Neuronal stem cell (in vitro differentiated cells): ENCODE measurements at regions not wholly inside any gene's neighbourhood (a gene's known extent, or its start where the extent isn't known, plus 50 kb on each side); places are given as distances from the start of the nearest gene placed in this dataset.
"Not testable (repeated sequence)": the region's sequence is repeated elsewhere in the genome, so short reads cannot be mapped to it uniquely, and the experiment has no call there.

Source experiments
- DNase-seq: peaks from one replicate; pipeline ENCODE4 v3.0.0-alpha.2; 2013; ENCODE audit warnings: low spot score
- H2AFZ ChIP-seq: one replicate; pipeline ENCODE4 v1.6.1; 2013; ENCODE audit warnings: mild to moderate bottlenecking, low read length, inconsistent platforms
- H2AK5ac ChIP-seq: 2 replicates; pipeline ENCODE4 v1.6.1; 2013; ENCODE audit warnings: low read depth, mild to moderate bottlenecking, inconsistent platforms, low read length, moderate library complexity, mixed read lengths
- H2BK120ac ChIP-seq: 2 replicates; pipeline ENCODE4 v1.6.1; 2013; ENCODE audit warnings: low read depth, mild to moderate bottlenecking, inconsistent platforms, low read length, moderate library complexity, mixed read lengths
- H2BK12ac ChIP-seq: one replicate; pipeline ENCODE4 v1.6.1; 2013; ENCODE audit warnings: low read length, inconsistent platforms
- H2BK15ac ChIP-seq: 2 replicates; pipeline ENCODE4 v1.6.1; 2013; ENCODE audit warnings: mild to moderate bottlenecking, low read length, inconsistent platforms, mixed read lengths
- H2BK5ac ChIP-seq: one replicate; pipeline ENCODE4 v1.6.1; 2013; ENCODE audit warnings: inconsistent platforms, mild to moderate bottlenecking, low read length, moderate library complexity
- H3K14ac ChIP-seq: one replicate; pipeline ENCODE4 v1.6.1; 2013; ENCODE audit warnings: low read length, inconsistent platforms
- H3K18ac ChIP-seq: 2 replicates; pipeline ENCODE4 v1.6.1; 2013; ENCODE audit warnings: low read length, inconsistent platforms
- H3K23ac ChIP-seq: 2 replicates; pipeline ENCODE4 v1.6.1; 2013; ENCODE audit warnings: low read depth, mild to moderate bottlenecking, mixed read lengths, low read length, inconsistent platforms; ENCODE audit not compliant: poor library complexity
- H3K27ac ChIP-seq: replicated peaks from 3 replicates; pipeline ENCODE4 v1.5.1; 2013; ENCODE audit warnings: low read length, inconsistent platforms
- H3K27me3 ChIP-seq, 3 experiments: 2 replicates each; pipeline ENCODE4 v1.6.1; 2013; ENCODE audit warnings: low read length in 3 of 3, mild to moderate bottlenecking in 2 of 3, inconsistent platforms in 1 of 3, low read depth in 1 of 3, mixed read lengths in 1 of 3, moderate library complexity in 1 of 3; ENCODE audit not compliant: control insufficient read depth in 3 of 3, insufficient read depth in 3 of 3
- H3K36me3 ChIP-seq, 2 donors: replicated peaks in 1 of 2; 2 replicates each; pipeline ENCODE4 v1.6.1; 2013; ENCODE audit warnings: low read length in 2 of 2; ENCODE audit not compliant: control insufficient read depth in 2 of 2, insufficient read depth in 2 of 2
- H3K4ac ChIP-seq: 2 replicates; pipeline ENCODE4 v1.6.1; 2013; ENCODE audit warnings: inconsistent platforms, mild to moderate bottlenecking, low read length, moderate library complexity
- H3K4me1 ChIP-seq, 2 donors: 1 replicate in 1 of 2; 2 replicates in 1 of 2; pipeline ENCODE4 v1.6.1; 2013; ENCODE audit warnings: low read length in 2 of 2, low read depth in 1 of 2; ENCODE audit not compliant: control insufficient read depth in 2 of 2, insufficient read depth in 1 of 2
- H3K4me2 ChIP-seq: one replicate; pipeline ENCODE4 v1.6.1; 2013; ENCODE audit warnings: mild to moderate bottlenecking, low read length, inconsistent platforms; ENCODE audit not compliant: insufficient read depth, poor library complexity, severe bottlenecking
- H3K4me3 ChIP-seq, 2 donors: 2 replicates each; pipeline ENCODE4 v1.5.1; 2013; ENCODE audit warnings: low read length in 2 of 2, mild to moderate bottlenecking in 2 of 2, inconsistent platforms in 1 of 2, moderate library complexity in 1 of 2
- H3K79me1 ChIP-seq: one replicate; pipeline ENCODE4 v1.6.1; 2013; ENCODE audit warnings: low read depth, mild to moderate bottlenecking, inconsistent platforms, low read length, moderate library complexity
- H3K9ac ChIP-seq: one replicate; pipeline ENCODE4 v1.6.1; 2013; ENCODE audit warnings: mild to moderate bottlenecking, low read depth, low read length, inconsistent platforms; ENCODE audit not compliant: poor library complexity
- H3K9me3 ChIP-seq, 2 donors: replicated peaks in 1 of 2; 2 replicates each; pipeline versions ENCODE3 to v1.6.1; 2013; ENCODE audit warnings: low read length in 2 of 2, mild to moderate bottlenecking in 2 of 2, inconsistent platforms in 1 of 2, low read depth in 1 of 2, mixed read lengths in 1 of 2, moderate library complexity in 1 of 2; ENCODE audit not compliant: control insufficient read depth in 2 of 2, insufficient read depth in 1 of 2
- H4K8ac ChIP-seq: one replicate; pipeline ENCODE4 v1.6.1; 2013; ENCODE audit warnings: low read depth, mild to moderate bottlenecking, inconsistent platforms, low read length, moderate library complexity
- H4K91ac ChIP-seq: one replicate; pipeline ENCODE4 v1.6.1; 2013; ENCODE audit warnings: low read length, low read depth, mild to moderate bottlenecking, inconsistent platforms; ENCODE audit not compliant: poor library complexity
- whole genome bisulfite sequencing, 2 donors: extraction: QIAGEN DNeasy Blood & Tissue Kit; methylation state at CpG; one replicate each; pipeline ENCODE4 v1.1.7; 2013; ENCODE audit warnings: missing lambda C conversion rate in 2 of 2, mixed read lengths in 1 of 2; ENCODE audit not compliant: insufficient read length in 2 of 2, insufficient replicate concordance in 1 of 2; ENCODE audit errors: extremely low coverage in 2 of 2; 5-methylcytosine and 5-hydroxymethylcytosine counted together

DNA sequence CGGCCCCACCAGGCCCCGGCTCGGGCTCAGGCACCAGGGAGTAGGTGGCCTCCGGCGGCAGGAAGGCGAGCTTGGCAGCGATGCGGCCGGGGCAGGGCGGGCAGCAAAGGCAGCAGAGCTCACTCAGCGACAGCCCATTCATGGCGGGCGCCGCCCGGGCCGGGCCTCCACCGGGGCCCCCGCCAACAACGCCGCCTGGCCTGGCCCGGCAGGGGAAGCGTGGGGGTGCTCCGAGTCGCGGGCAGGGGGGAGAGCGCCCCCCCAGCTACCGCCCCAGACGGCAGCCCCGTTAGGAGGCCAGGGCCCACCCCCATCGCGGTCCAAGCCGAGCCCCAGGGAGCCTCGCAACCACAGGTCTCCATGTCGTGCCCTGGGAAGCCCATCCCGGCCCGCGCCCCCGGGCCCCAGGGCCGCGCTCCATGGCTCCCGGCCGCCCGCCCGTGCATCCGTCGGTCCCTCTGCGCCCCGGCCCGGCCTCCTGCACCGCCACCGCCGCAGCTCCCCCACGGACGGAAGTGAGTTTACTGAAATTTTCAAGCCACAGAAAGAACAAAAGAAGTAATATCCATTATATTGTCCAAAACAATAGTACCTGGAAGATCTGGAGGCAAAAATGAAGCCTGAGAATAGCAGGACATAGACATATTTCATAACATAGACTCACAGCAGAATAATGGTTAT lies 126.6 kb upstream of the VPREB1 start:
- not testable (repeated sequence) for H3K18ac ChIP-seq, H3K9ac ChIP-seq, H3K27me3 ChIP-seq, H2BK12ac ChIP-seq, H3K4me2 ChIP-seq, H3K4me3 ChIP-seq, H2BK120ac ChIP-seq, H4K8ac ChIP-seq, H4K91ac ChIP-seq, H2AFZ ChIP-seq, H3K9me3 ChIP-seq, H3K36me3 ChIP-seq, H2BK5ac ChIP-seq, H3K23ac ChIP-seq, H3K27ac ChIP-seq, H3K4ac ChIP-seq, H3K79me1 ChIP-seq, H2AK5ac ChIP-seq, H3K4me1 ChIP-seq, H2BK15ac ChIP-seq, H3K14ac ChIP-seq, DNase-seq
- WGBS, 2 donors: no CpG with 5 or more reads among the region's 54 CpGs

DNA sequence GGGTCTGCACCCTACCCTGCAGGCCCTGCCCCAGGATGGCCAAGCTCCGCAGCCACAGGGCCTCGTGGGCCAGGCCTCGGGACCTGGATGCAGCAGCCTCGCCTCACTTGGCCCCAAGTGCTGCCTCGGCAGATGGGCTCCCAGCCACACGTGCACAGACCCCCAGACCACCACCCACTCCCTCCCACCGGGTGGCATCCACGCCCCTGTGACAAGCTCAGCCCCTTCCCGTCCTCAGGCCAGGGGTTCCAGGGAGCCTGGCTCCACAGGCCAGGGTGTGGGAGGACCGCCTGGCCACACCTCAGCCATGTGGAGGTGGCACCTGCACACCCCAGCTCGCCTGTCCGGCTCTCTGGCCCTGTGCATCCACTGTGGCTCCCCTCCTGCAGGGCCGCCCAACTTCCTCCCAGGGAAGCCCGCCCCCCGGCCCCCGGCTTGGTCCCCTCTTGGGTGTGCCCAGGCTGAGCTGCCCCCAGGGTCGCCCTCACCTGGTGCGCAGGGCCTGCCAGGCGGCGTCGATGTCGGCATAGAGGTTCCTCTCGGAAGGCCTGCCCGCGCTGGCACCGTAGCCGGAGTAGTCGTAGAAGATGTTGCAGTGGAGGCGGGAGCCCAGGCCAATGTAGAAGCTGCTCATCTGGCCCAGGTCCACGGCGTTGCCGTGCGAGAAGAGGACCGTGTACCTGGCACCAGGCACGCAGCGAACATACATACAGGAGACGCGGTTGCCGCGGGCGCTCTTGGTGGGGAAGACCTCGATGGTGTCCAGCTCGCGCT lies 127.4 kb upstream of the VPREB1 start:
- WGBS, 2 donors: no CpG with 5 or more reads among the region's 44 CpGs
- H2AK5ac ChIP-seq, H2AFZ ChIP-seq, H4K91ac ChIP-seq, H3K14ac ChIP-seq, H3K23ac ChIP-seq, DNase-seq, H3K36me3 ChIP-seq, H2BK120ac ChIP-seq, H3K9ac ChIP-seq, H3K9me3 ChIP-seq, H3K4me1 ChIP-seq, H3K4me2 ChIP-seq, H2BK15ac ChIP-seq, H2BK12ac ChIP-seq, H3K27ac ChIP-seq, H2BK5ac ChIP-seq, H3K4ac ChIP-seq, H3K27me3 ChIP-seq, H3K79me1 ChIP-seq, H3K4me3 ChIP-seq, H3K18ac ChIP-seq, H4K8ac ChIP-seq: not testable (repeated sequence)

DNA sequence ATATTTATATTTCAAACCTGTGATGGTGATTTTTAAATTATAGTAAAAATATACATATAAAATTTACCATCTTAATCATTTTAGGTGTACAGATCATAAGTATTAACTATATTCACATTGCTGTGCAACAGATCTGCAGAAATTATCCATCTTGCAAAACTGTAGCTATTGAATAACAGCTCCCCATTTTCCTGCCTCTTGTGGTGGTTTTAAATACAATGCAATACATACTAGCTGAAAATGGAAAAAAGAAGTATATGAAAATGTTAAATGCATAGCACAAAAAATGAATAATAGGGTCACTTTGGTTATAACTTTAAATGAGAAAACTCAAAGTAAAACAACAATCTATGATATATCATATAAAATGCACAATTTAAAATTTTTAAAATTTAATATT lies 130.9 kb upstream of the VPREB1 start:
- Histone ChIP-seq H4K8ac (no peak overlapping the region), H2AFZ (no peak overlapping the region), H3K4me2 (no peak overlapping the region), H3K4me3 (no peak overlapping the region), H3K23ac (no peak overlapping the region), H3K14ac (no peak overlapping the region), H3K9me3 (no peaks in the 10 kb centered on the region), H2BK15ac (no peak overlapping the region), H2BK5ac (no peak overlapping the region), H3K36me3 (no peaks in the 10 kb centered on the region), H3K9ac (no peak overlapping the region), H2BK12ac (no peak overlapping the region), H3K27ac (no peak overlapping the region), H3K79me1 (no peaks in the 10 kb centered on the region), H3K27me3 (peaks cover 0 to 5% (median 3%) of the 10 kb centered on the region in 3 experiments), H3K4me1 (no peaks in the 10 kb centered on the region), H2AK5ac (no peak overlapping the region), H3K18ac (no peak overlapping the region), H3K4ac (no peak overlapping the region), H4K91ac (no peak overlapping the region), H2BK120ac (no peak overlapping the region)
- no peak for DNase-seq

DNA sequence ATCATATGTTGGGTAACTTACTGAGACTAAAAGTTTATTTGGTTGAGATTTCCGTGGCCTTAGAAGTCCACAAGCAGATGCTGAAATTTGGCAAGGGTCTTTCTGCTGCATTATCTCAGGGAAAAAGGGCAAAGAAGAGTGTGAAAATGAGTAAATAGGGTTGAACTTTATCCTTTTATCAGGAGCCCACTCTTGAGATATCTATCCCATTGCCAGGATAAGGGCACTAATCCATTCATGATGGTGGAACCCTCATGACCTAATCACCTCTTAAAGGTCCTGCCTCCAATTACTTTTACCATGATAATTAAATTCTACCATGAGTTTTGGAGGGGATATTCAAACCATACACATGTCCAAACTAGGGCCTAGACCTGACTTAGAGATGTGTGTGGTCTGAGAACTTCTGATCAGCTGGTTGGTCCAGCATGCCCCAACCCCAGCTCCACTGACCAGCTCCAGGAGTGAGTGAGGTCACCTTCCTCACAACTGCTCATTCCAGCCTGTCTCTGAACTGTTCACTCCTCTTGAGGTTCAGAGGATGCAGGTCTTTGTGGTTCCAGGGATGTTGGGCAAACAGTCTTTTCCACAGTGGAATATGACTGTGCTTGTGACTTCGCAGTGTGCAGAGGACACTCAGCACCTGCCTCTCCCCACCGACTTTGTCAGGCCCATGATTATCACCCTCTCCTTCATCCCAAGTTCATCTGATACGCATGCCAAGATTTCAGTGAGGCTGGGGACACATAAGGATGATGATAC lies 130.1 kb upstream of the TOP3B start:
- H3K9ac ChIP-seq: peak overlapping the region; percentile 2
- H4K91ac ChIP-seq: no peak overlapping the region
- H2BK5ac ChIP-seq: no peak overlapping the region
- H2BK120ac ChIP-seq: no peak overlapping the region
- no peak overlapping the region for H3K4ac ChIP-seq
- H3K4me2 ChIP-seq: no peak overlapping the region
- no peak overlapping the region for H3K14ac ChIP-seq
- no peak overlapping the region for H2AFZ ChIP-seq
- H3K23ac ChIP-seq: no peak overlapping the region
- peaks cover 0 to 5% (median 3%) of the 10 kb centered on the region in 3 experiments for H3K27me3 ChIP-seq
- H4K8ac ChIP-seq: no peak overlapping the region
- no peaks in the 10 kb centered on the region for H3K36me3 ChIP-seq
- H3K4me3 ChIP-seq: no peak overlapping the region
- no peak overlapping the region for H2BK12ac ChIP-seq
- no peak overlapping the region for H3K27ac ChIP-seq
- H3K18ac ChIP-seq: no peak overlapping the region
- H2AK5ac ChIP-seq: no peak overlapping the region
- H3K79me1 ChIP-seq: no peaks in the 10 kb centered on the region
- no peak for DNase-seq
- WGBS, 2 donors: no CpG with 5 or more reads among the region's 4 CpGs
- no peaks in the 10 kb centered on the region for H3K9me3 ChIP-seq
- H2BK15ac ChIP-seq: no peak overlapping the region
- no peaks in the 10 kb centered on the region for H3K4me1 ChIP-seq
